Panc1 (cell line): ENCODE measurements at regions not wholly inside any gene's neighbourhood (a gene's known extent, or its start where the extent isn't known, plus 50 kb on each side); places are given as distances from the start of the nearest gene placed in this dataset.

Source experiments
- ATAC-seq: fragments of 200-7000 bp; cut with Tn5 transposase; 2 replicates; pipeline ENCODE4 v1.9.1; 2020; ENCODE audit warnings: mild to moderate bottlenecking, moderate library complexity
- BruUV-seq: library from RNA; stranded (reverse); fragments of 400-500 nt; replicated peaks from 2 replicates; lab custom pipeline; 2021; lab: Mats Ljungman, UMichigan
- CTCF ChIA-PET: fragments of 300-600 bp; sonication (Branson Sonifier 250); formaldehyde crosslinking; loops from one replicate; lab custom pipeline; 2022; ENCODE audit warnings: antibody characterized with exemption; lab: Charles Lee
- POLR2A ChIA-PET: fragments of 300-600 bp; sonication (Branson Sonifier 250); formaldehyde crosslinking; loops from one replicate; lab custom pipeline; 2022; ENCODE audit warnings: antibody characterized with exemption; lab: Charles Lee
- DNase-seq: peaks from one replicate; pipeline ENCODE4 v3.0.0-alpha.2; 2010; ENCODE audit warnings: low read depth, low spot score
- H3K27ac ChIP-seq: 2 replicates; pipeline ENCODE4 v1.5.1; 2011; ENCODE audit warnings: mild to moderate bottlenecking, low read length, inconsistent platforms
- H3K27me3 ChIP-seq: fragments of 200-500 bp; sonication (Bioruptor generic); 2 replicates; pipeline ENCODE4 v1.6.0; 2014; ENCODE audit warnings: low read length, inconsistent platforms; ENCODE audit not compliant: control insufficient read depth, insufficient read depth
- H3K36me3 ChIP-seq: fragments of 200-500 bp; sonication (Bioruptor generic); 2 replicates; pipeline ENCODE4 v1.5.1; 2014; ENCODE audit warnings: inconsistent platforms, mild to moderate bottlenecking, low read length, moderate library complexity; ENCODE audit not compliant: control insufficient read depth, insufficient read depth
- H3K4me1 ChIP-seq: 2 replicates; pipeline ENCODE4 v1.5.1; 2011; ENCODE audit warnings: inconsistent platforms, mild to moderate bottlenecking, low read length, moderate library complexity; ENCODE audit not compliant: control insufficient read depth, insufficient read depth
- H3K4me3 ChIP-seq, 2 experiments: 2 replicates each; pipeline ENCODE4 v1.5.1; 2011 to 2012; ENCODE audit warnings: low read depth in 2 of 2, low read length in 2 of 2, mild to moderate bottlenecking in 2 of 2, inconsistent platforms in 1 of 2, moderate library complexity in 1 of 2
- H3K9me3 ChIP-seq: fragments of 200-500 bp; sonication (Bioruptor generic); 2 replicates; pipeline ENCODE4 v1.5.1; 2014; ENCODE audit warnings: low read depth, mild to moderate bottlenecking, inconsistent platforms, low read length, moderate library complexity; ENCODE audit not compliant: control insufficient read depth, insufficient read depth
- POLR2AphosphoS5 ChIP-seq: IDR thresholded peaks from 2 replicates; pipeline ENCODE4 v1.6.1; 2012; ENCODE audit warnings: mild to moderate bottlenecking, low read depth, low read length, moderate library complexity
- SIN3A ChIP-seq: IDR thresholded peaks from 2 replicates; pipeline ENCODE4 v1.6.1; 2012; ENCODE audit warnings: low read depth, mild to moderate bottlenecking, low read length, moderate library complexity, borderline replicate concordance; ENCODE audit not compliant: insufficient read depth
- TCF7L2 ChIP-seq: IDR thresholded peaks from 2 replicates; pipeline ENCODE4 v1.6.1; 2011; ENCODE audit warnings: mild to moderate bottlenecking, low read depth, low read length, inconsistent platforms
- in situ Hi-C: cut with HindIII; loops from 2 replicates; pipeline ENCODE4 v1.10.0; 2016; ENCODE audit warnings: low sequenced_read_pairs, low pct_unique_long_range_greater_than_20kb
- intact Hi-C: fragments of 100-400 bp; cut with micrococcal nuclease; formaldehyde crosslinking; loops from one replicate; pipeline ENCODE4 v1.10.0; 2022; ENCODE audit not compliant: unreplicated experiment
- TF ChIP-seq, protein P1 (sequence below), 2 experiments: IDR thresholded peaks; 2 replicates each; pipeline ENCODE4 v1.6.1; 2011 to 2012; ENCODE audit warnings: low read depth in 2 of 2, control low read depth in 1 of 2, low read length in 1 of 2, mild to moderate bottlenecking in 1 of 2, moderate library complexity in 1 of 2; ENCODE audit not compliant: insufficient read depth in 1 of 2
- TF ChIP-seq, protein P2 (sequence below): fragments of 450-650 bp; IDR thresholded peaks from 2 replicates; pipeline ENCODE4 v1.5.1; 2017; ENCODE audit warnings: mild to moderate bottlenecking

DNA sequence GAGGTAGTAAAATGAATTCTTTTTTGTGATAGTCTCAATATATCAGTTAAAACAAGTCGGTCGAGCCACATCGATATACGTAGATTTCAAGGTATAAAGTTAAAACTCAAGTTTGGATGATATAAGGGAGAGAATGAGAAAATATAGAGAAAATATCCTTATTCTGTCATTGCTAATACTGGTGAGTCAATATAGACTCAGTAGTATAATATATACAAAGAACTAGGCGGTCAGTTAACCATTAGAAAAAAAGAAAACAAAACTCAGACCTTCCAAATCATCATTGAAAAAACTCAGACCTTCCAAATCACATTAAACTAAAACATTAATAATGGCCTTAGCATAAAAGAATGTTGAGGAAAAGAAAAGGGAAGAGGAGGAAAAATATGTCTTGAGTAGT lies 817.1 kb upstream of the IGFBP3 start:
- intact Hi-C loops = no loop called here
- TF ChIP-seq SIN3A (no peak), TCF7L2 (no peak), POLR2AphosphoS5 (no peak)
- TF ChIP-seq, protein P1, sequence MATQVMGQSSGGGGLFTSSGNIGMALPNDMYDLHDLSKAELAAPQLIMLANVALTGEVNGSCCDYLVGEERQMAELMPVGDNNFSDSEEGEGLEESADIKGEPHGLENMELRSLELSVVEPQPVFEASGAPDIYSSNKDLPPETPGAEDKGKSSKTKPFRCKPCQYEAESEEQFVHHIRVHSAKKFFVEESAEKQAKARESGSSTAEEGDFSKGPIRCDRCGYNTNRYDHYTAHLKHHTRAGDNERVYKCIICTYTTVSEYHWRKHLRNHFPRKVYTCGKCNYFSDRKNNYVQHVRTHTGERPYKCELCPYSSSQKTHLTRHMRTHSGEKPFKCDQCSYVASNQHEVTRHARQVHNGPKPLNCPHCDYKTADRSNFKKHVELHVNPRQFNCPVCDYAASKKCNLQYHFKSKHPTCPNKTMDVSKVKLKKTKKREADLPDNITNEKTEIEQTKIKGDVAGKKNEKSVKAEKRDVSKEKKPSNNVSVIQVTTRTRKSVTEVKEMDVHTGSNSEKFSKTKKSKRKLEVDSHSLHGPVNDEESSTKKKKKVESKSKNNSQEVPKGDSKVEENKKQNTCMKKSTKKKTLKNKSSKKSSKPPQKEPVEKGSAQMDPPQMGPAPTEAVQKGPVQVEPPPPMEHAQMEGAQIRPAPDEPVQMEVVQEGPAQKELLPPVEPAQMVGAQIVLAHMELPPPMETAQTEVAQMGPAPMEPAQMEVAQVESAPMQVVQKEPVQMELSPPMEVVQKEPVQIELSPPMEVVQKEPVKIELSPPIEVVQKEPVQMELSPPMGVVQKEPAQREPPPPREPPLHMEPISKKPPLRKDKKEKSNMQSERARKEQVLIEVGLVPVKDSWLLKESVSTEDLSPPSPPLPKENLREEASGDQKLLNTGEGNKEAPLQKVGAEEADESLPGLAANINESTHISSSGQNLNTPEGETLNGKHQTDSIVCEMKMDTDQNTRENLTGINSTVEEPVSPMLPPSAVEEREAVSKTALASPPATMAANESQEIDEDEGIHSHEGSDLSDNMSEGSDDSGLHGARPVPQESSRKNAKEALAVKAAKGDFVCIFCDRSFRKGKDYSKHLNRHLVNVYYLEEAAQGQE (IDR thresholded peaks at IDR 0.05; ENCODE audit: insufficient read depth in 1 of 2, low read depth in 2 of 2, low read length in 1 of 2) = no peak
- DNase-seq (no peak), ATAC-seq (no peak)
- in situ Hi-C loops = no loop called here
- POLR2A ChIA-PET = no interaction called here
- CTCF ChIA-PET = no interaction called here
- Histone ChIP-seq H3K27me3 (no peaks in the 10 kb centered on the region), H3K4me1 (no peaks in the 10 kb centered on the region), H3K36me3 (no peaks in the 10 kb centered on the region), H3K27ac (no peak overlapping the region), H3K4me3 (no peak overlapping the region), H3K9me3 (no peaks in the 10 kb centered on the region; the same call in 1 of the 2 replicates)
- BruUV-seq = no TSS peak

DNA sequence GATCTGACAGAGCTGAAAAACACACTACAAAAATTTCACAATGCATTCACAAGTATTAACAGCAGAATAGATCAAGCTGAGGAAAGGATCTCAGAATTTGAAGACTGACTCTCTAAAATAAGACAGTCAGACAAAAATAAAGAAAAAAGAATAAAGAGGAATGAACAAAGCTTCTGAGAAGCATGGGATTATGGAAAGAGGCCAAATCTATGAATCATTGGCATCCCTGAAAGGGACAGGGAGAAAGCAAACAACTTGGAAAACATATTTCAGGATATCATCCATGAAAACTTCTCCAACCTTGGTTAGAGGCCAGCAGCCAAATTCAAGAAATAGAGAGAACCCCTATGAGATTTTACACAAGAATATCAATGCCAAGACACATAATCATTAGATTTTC lies 804.8 kb upstream of the IGFBP3 start:
- H3K9me3 ChIP-seq = no peaks in the 10 kb centered on the region
- intact Hi-C loops = no loop called here
- H3K27me3 ChIP-seq = no peaks in the 10 kb centered on the region
- no TSS peak for BruUV-seq
- ChIA-PET CTCF (no interaction called here), POLR2A (no interaction called here)
- ATAC-seq = no peak
- DNase-seq = no peak
- no peaks in the 10 kb centered on the region for H3K36me3 ChIP-seq
- H3K4me3 ChIP-seq = no peak overlapping the region
- in situ Hi-C loops = no loop called here
- TF ChIP-seq SIN3A = no peak
- TF ChIP-seq, protein P2, sequence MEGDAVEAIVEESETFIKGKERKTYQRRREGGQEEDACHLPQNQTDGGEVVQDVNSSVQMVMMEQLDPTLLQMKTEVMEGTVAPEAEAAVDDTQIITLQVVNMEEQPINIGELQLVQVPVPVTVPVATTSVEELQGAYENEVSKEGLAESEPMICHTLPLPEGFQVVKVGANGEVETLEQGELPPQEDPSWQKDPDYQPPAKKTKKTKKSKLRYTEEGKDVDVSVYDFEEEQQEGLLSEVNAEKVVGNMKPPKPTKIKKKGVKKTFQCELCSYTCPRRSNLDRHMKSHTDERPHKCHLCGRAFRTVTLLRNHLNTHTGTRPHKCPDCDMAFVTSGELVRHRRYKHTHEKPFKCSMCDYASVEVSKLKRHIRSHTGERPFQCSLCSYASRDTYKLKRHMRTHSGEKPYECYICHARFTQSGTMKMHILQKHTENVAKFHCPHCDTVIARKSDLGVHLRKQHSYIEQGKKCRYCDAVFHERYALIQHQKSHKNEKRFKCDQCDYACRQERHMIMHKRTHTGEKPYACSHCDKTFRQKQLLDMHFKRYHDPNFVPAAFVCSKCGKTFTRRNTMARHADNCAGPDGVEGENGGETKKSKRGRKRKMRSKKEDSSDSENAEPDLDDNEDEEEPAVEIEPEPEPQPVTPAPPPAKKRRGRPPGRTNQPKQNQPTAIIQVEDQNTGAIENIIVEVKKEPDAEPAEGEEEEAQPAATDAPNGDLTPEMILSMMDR = no peak
- TF ChIP-seq TCF7L2 = no peak
- TF ChIP-seq, protein P1 (IDR thresholded peaks at IDR 0.05; ENCODE audit: insufficient read depth in 1 of 2, low read depth in 2 of 2, low read length in 1 of 2) = no peak
- TF ChIP-seq POLR2AphosphoS5 = no peak
- no peak overlapping the region for H3K27ac ChIP-seq
- no peaks in the 10 kb centered on the region for H3K4me1 ChIP-seq
